MM.1S (cell line): ENCODE measurements at regions not wholly inside any gene's neighbourhood (a gene's known extent, or its start where the extent isn't known, plus 50 kb on each side); places are given as distances from the start of the nearest gene placed in this dataset.
"Not testable (repeated sequence)": the region's sequence is repeated elsewhere in the genome, so short reads cannot be mapped to it uniquely, and the experiment has no call there.

ENCODE experiments used
- DNase-seq: peaks from one replicate; pipeline ENCODE4 v3.0.0-alpha.2; 2015
- H2AFZ ChIP-seq: fragments of 300-600 bp; sonication (generic); 2 replicates; pipeline ENCODE4 v1.6.0; 2016; ENCODE audit warnings: antibody characterized with exemption, low read length
- H3F3A ChIP-seq: fragments of 300-600 bp; sonication (generic); 2 replicates; pipeline ENCODE4 v1.6.1; 2016; ENCODE audit warnings: mild to moderate bottlenecking, antibody characterized with exemption, low read length, moderate library complexity, mixed read lengths; ENCODE audit not compliant: insufficient read depth
- H3K27ac ChIP-seq: fragments of 300-600 bp; sonication (generic); 2 replicates; pipeline ENCODE4 v1.5.1; 2016; ENCODE audit warnings: mild to moderate bottlenecking, low read length
- H3K27me3 ChIP-seq: fragments of 300-600 bp; sonication (generic); replicated peaks from 2 replicates; pipeline ENCODE4 v1.6.0; 2016; ENCODE audit warnings: low read length; ENCODE audit not compliant: insufficient read depth
- H3K36me3 ChIP-seq: fragments of 300-600 bp; sonication (generic); replicated peaks from 2 replicates; pipeline ENCODE4 v1.6.1; 2016; ENCODE audit warnings: mild to moderate bottlenecking, low read length, mixed read lengths; ENCODE audit not compliant: insufficient read depth
- H3K4me1 ChIP-seq: fragments of 300-600 bp; sonication (generic); 2 replicates; pipeline ENCODE4 v1.6.1; 2016; ENCODE audit warnings: low read length, mixed read lengths
- H3K4me2 ChIP-seq: fragments of 300-600 bp; sonication (generic); 2 replicates; pipeline ENCODE4 v1.6.0; 2016; ENCODE audit warnings: low read depth, low read length
- H3K4me3 ChIP-seq: fragments of 300-600 bp; sonication (generic); 2 replicates; pipeline ENCODE4 v1.5.1; 2016; ENCODE audit warnings: low read length, mixed read lengths
- H3K79me2 ChIP-seq: fragments of 300-600 bp; sonication (generic); 2 replicates; pipeline ENCODE4 v1.6.1; 2016; ENCODE audit warnings: mixed run types, low read length, mixed read lengths
- H3K9ac ChIP-seq: fragments of 300-600 bp; sonication (generic); 2 replicates; pipeline ENCODE4 v1.6.1; 2016; ENCODE audit warnings: low read length, mixed read lengths
- H3K9me2 ChIP-seq: fragments of 300-600 bp; sonication (generic); replicated peaks from 2 replicates; pipeline ENCODE4 v1.6.1; 2016; ENCODE audit warnings: mild to moderate bottlenecking, low read length, mixed read lengths; ENCODE audit not compliant: insufficient read depth
- H3K9me3 ChIP-seq: fragments of 300-600 bp; sonication (generic); replicated peaks from 2 replicates; pipeline ENCODE4 v1.6.1; 2016; ENCODE audit warnings: mild to moderate bottlenecking, low read length, mixed read lengths; ENCODE audit not compliant: insufficient read depth
- H4K20me1 ChIP-seq: fragments of 300-600 bp; sonication (generic); 2 replicates; pipeline ENCODE4 v1.6.1; 2016; ENCODE audit warnings: mild to moderate bottlenecking, low read length, moderate library complexity, mixed read lengths; ENCODE audit not compliant: insufficient read depth
- EZH2 ChIP-seq: fragments of 300-600 bp; sonication (generic); optimal IDR thresholded peaks from 2 replicates; pipeline ENCODE3; 2017; ENCODE audit warnings: low read depth, mild to moderate bottlenecking, antibody characterized with exemption, low read length, mixed read lengths
- EZH2phosphoT487 ChIP-seq: fragments of 300-600 bp; sonication (generic); IDR thresholded peaks from 2 replicates; pipeline ENCODE4 v1.6.1; 2018; ENCODE audit warnings: antibody characterized with exemption, low read length
- TF ChIP-seq, protein P1 (sequence below): fragments of 300-600 bp; sonication (generic); IDR thresholded peaks from 2 replicates; pipeline ENCODE4 v1.5.1; 2016; ENCODE audit warnings: antibody characterized with exemption, low read length, mixed read lengths

DNA sequence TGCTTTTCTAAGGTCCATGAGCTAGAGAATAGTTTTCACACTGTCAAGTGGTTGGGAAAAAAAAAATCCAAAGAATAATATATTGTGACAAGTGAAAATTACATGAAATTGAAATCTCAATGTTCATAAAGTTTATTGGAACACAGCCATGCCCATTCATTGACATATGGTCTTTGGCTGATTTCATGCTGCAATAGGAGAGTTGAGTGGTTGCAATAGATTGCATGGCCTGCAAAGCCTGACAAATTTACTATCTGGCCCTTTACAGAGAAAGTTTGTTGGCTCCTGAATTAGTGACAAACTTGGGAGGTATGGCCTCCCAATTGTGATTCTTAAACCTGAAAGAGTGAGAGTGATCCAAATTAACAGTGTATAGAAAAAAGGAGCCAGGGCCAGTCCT, 115.5 kb upstream of the FAM9C start:
- Histone ChIP-seq H3K36me3 (no peaks in the 10 kb centered on the region), H3K4me3 (no peak overlapping the region), H3K4me1 (no peaks in the 10 kb centered on the region), H4K20me1 (no peaks in the 10 kb centered on the region), H3K9ac (no peak overlapping the region), H3K79me2 (no peaks in the 10 kb centered on the region), H2AFZ (no peak overlapping the region), H3K27ac (no peak overlapping the region), H3K27me3 (no peaks in the 10 kb centered on the region), H3K4me2 (no peak overlapping the region), H3K9me3 (no peaks in the 10 kb centered on the region), H3F3A (no peaks in the 10 kb centered on the region), H3K9me2 (no peaks in the 10 kb centered on the region)
- TF ChIP-seq EZH2 (no peak), EZH2phosphoT487 (no peak)
- TF ChIP-seq, protein P1, sequence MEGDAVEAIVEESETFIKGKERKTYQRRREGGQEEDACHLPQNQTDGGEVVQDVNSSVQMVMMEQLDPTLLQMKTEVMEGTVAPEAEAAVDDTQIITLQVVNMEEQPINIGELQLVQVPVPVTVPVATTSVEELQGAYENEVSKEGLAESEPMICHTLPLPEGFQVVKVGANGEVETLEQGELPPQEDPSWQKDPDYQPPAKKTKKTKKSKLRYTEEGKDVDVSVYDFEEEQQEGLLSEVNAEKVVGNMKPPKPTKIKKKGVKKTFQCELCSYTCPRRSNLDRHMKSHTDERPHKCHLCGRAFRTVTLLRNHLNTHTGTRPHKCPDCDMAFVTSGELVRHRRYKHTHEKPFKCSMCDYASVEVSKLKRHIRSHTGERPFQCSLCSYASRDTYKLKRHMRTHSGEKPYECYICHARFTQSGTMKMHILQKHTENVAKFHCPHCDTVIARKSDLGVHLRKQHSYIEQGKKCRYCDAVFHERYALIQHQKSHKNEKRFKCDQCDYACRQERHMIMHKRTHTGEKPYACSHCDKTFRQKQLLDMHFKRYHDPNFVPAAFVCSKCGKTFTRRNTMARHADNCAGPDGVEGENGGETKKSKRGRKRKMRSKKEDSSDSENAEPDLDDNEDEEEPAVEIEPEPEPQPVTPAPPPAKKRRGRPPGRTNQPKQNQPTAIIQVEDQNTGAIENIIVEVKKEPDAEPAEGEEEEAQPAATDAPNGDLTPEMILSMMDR, result no peak
- DNase-seq, result no peak

DNA sequence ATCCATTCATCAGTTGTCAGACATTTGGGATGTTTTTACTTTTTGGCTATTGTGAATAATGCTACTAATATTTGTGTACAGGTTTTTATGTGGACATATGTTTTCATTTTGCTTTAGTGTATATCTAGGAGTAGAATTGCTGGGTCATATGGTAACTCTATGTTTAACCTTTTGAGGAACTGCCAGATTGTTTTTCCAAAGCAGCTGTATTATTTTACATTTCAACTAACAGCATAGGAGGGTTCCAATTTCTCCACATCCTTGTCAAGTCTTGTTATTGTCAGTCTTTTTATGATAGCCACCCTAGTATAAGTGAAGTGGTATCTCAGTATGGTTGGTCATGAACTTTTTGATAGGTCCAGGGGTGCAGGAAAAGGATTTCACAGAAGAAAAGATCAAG, 114.5 kb upstream of the FAM9C start:
- Histone ChIP-seq H4K20me1 (no peaks in the 10 kb centered on the region), H3K9ac (no peak overlapping the region), H3K27ac (no peak overlapping the region), H3K36me3 (no peaks in the 10 kb centered on the region), H2AFZ (no peak overlapping the region), H3K4me1 (no peaks in the 10 kb centered on the region), H3K9me2 (no peaks in the 10 kb centered on the region), H3F3A (no peaks in the 10 kb centered on the region), H3K4me3 (no peak overlapping the region), H3K4me2 (no peak overlapping the region), H3K9me3 (no peaks in the 10 kb centered on the region), H3K27me3 (no peaks in the 10 kb centered on the region), H3K79me2 (no peaks in the 10 kb centered on the region)
- no peak for TF ChIP-seq EZH2phosphoT487
- no peak for TF ChIP-seq EZH2
- TF ChIP-seq, protein P1, result no peak
- no peak for DNase-seq

DNA sequence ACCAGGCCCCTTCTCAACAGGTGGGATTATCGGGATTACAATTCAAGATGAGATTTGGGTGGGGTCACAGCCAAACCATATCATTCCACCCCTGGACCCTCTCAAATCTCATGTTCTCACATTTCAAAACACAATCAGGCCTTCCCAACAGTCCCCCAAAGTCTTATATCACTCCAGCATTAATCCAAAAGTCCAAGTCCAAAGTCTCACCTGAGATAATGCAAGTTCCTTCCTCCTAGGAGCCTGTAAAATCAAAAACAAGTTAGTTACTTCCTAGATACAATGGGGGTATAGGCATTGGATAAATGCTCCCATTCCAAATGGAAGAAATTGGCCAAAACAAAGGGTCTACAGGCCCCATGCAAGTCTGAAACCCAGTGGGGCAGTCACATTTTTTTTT, 111.1 kb upstream of the FAM9C start:
- H3K9ac ChIP-seq, H3K4me2 ChIP-seq, H3K4me1 ChIP-seq, H3K9me2 ChIP-seq, H3K79me2 ChIP-seq, H3K4me3 ChIP-seq, H3K27me3 ChIP-seq, DNase-seq, H2AFZ ChIP-seq, H3F3A ChIP-seq, H3K36me3 ChIP-seq, H3K27ac ChIP-seq, H4K20me1 ChIP-seq, H3K9me3 ChIP-seq: not testable (repeated sequence)

DNA sequence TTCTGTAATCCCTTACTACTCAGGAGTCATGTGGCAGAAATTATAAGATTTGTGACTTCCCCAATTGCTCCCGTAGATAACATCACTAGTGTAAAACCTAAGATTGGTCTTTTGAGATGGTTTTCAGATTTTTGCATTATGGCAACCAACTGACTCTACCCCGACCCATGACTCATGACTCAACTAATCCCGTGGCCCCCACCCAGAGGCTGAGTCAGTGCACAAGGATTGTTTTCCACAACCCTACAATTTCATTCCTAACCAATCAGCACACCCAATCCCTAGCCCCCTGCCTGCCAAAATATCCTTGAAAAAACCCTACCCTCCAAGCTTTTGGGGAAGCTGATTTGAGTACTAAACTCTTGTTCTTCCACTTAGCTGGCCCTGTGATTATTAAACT, 109.4 kb upstream of the FAM9C start:
- no peak for DNase-seq
- Histone ChIP-seq H3F3A (no peaks in the 10 kb centered on the region), H3K9me3 (no peaks in the 10 kb centered on the region), H3K27me3 (no peaks in the 10 kb centered on the region), H3K27ac (no peak overlapping the region), H3K79me2 (no peaks in the 10 kb centered on the region), H3K36me3 (no peaks in the 10 kb centered on the region), H3K4me3 (no peak overlapping the region), H3K4me2 (no peak overlapping the region), H3K4me1 (no peaks in the 10 kb centered on the region), H4K20me1 (no peaks in the 10 kb centered on the region), H2AFZ (no peak overlapping the region), H3K9ac (no peak overlapping the region), H3K9me2 (no peaks in the 10 kb centered on the region)
- TF ChIP-seq EZH2phosphoT487, result no peak
- TF ChIP-seq, protein P1, result no peak
- no peak for TF ChIP-seq EZH2
